DMS 273 (cell line): ENCODE measurements at regions not wholly inside any gene's neighbourhood (a gene's known extent, or its start where the extent isn't known, plus 50 kb on each side); places are given as distances from the start of the nearest gene placed in this dataset.

Experiments used
- DNase-seq: peaks from one replicate; lab custom pipeline; 2025; ENCODE audit not compliant: unreplicated experiment; lab: John Stamatoyannopoulos, UW

- no peak for DNase-seq
These were observed 163.0 kb upstream of the CCDC179 start for GRCh38 chr11:23023319-23023718.

- DNase-seq, result no peak
These were observed 180.8 kb upstream of the CCDC179 start for GRCh38 chr11:23041001-23041503.

GRCh38 chr11:23058656-23059055 lies 198.4 kb upstream of the CCDC179 start:
- no peak for DNase-seq

GRCh38 chr11:23063276-23063675 lies 203.0 kb upstream of the CCDC179 start:
- no peak for DNase-seq

- DNase-seq, result no peak
These were observed 218.2 kb upstream of the CCDC179 start for GRCh38 chr11:23078289-23078971.

- DNase-seq, result no peak
These were observed 219.1 kb upstream of the CCDC179 start for GRCh38 chr11:23079382-23079813.

GRCh38 chr11:23087407-23087806 lies 227.1 kb upstream of the CCDC179 start:
- no peak for DNase-seq

- no peak for DNase-seq
These were observed 230.4 kb upstream of the CCDC179 start for GRCh38 chr11:23090659-23091058.

GRCh38 chr11:23095650-23096189 lies 235.4 kb upstream of the CCDC179 start:
- DNase-seq, result no peak

GRCh38 chr11:23097891-23098290 lies 237.6 kb upstream of the CCDC179 start:
- no peak for DNase-seq

- no peak for DNase-seq
These were observed 239.0 kb upstream of the CCDC179 start for GRCh38 chr11:23099256-23099655.

GRCh38 chr11:23100726-23101125 lies 240.5 kb upstream of the CCDC179 start:
- no peak for DNase-seq

- DNase-seq, result no peak
These were observed 243.1 kb upstream of the CCDC179 start for GRCh38 chr11:23103416-23103815.

- DNase-seq, result no peak
These were observed 251.3 kb upstream of the CCDC179 start for GRCh38 chr11:23111527-23111926.

- no peak for DNase-seq
These were observed 252.1 kb upstream of the CCDC179 start for GRCh38 chr11:23112390-23112789.

GRCh38 chr11:23112987-23113886 lies 253.0 kb upstream of the CCDC179 start:
- DNase-seq, result peak; percentile 41

GRCh38 chr11:23113887-23114216 lies 253.6 kb upstream of the CCDC179 start:
- no peak for DNase-seq

GRCh38 chr11:23123753-23124152 lies 263.5 kb upstream of the CCDC179 start:
- no peak for DNase-seq

- no peak for DNase-seq
These were observed 264.0 kb upstream of the CCDC179 start for GRCh38 chr11:23124249-23124648.

- DNase-seq, result no peak
These were observed 264.7 kb upstream of the CCDC179 start for GRCh38 chr11:23124996-23125395.

GRCh38 chr11:23127706-23128105 lies 267.4 kb upstream of the CCDC179 start:
- DNase-seq, result no peak

GRCh38 chr11:23134627-23135026 lies 274.4 kb upstream of the CCDC179 start:
- no peak for DNase-seq
